Ecto neural progenitor cell (in vitro differentiated cells): ENCODE measurements at regions not wholly inside any gene's neighbourhood (a gene's known extent, or its start where the extent isn't known, plus 50 kb on each side); places are given as distances from the start of the nearest gene placed in this dataset.

Experiments used
- DNase-seq: peaks from one replicate; pipeline ENCODE4 v3.0.0-alpha.2; 2018; ENCODE audit warnings: low spot score

- DNase-seq: no peak
Observed at GRCh38 chr3:83302091-83302490, 1540.6 kb upstream of the GBE1 start.

GRCh38 chr3:83317605-83318004 is 1556.2 kb upstream of the GBE1 start:
- DNase-seq: no peak

GRCh38 chr3:83320726-83321125 is 1559.3 kb upstream of the GBE1 start:
- no peak for DNase-seq

GRCh38 chr3:83321457-83321856 is 1560.0 kb upstream of the GBE1 start:
- DNase-seq: no peak

GRCh38 chr3:83321891-83322290 is 1560.4 kb upstream of the GBE1 start:
- no peak for DNase-seq

- no peak for DNase-seq
Observed at GRCh38 chr3:83354205-83354604, 1592.8 kb upstream of the GBE1 start.

GRCh38 chr3:83393276-83393675 is 1565.5 kb upstream of the CADM2 start:
- DNase-seq: no peak

- DNase-seq: no peak
Observed at GRCh38 chr3:83403927-83404326, 1554.9 kb upstream of the CADM2 start.

GRCh38 chr3:83426300-83426699 is 1532.5 kb upstream of the CADM2 start:
- DNase-seq: no peak

- peak; percentile 54 for DNase-seq
Observed at GRCh38 chr3:83434880-83435587, 1523.8 kb upstream of the CADM2 start.

GRCh38 chr3:83438188-83438587 is 1520.6 kb upstream of the CADM2 start:
- no peak for DNase-seq

- no peak for DNase-seq
Observed at GRCh38 chr3:83453056-83453455, 1505.7 kb upstream of the CADM2 start.

GRCh38 chr3:83454353-83454752 is 1504.4 kb upstream of the CADM2 start:
- DNase-seq: no peak

GRCh38 chr3:83457551-83457950 is 1501.2 kb upstream of the CADM2 start:
- DNase-seq: no peak

- no peak for DNase-seq
Observed at GRCh38 chr3:83460052-83460451, 1498.7 kb upstream of the CADM2 start.

- no peak for DNase-seq
Observed at GRCh38 chr3:83461411-83461810, 1497.4 kb upstream of the CADM2 start.

GRCh38 chr3:83477563-83477962 is 1481.2 kb upstream of the CADM2 start:
- no peak for DNase-seq

GRCh38 chr3:83482402-83483070 is 1476.3 kb upstream of the CADM2 start:
- no peak for DNase-seq

GRCh38 chr3:83496462-83496861 is 1462.3 kb upstream of the CADM2 start:
- no peak for DNase-seq

- DNase-seq: no peak
Observed at GRCh38 chr3:83498361-83499016, 1460.3 kb upstream of the CADM2 start.

GRCh38 chr3:83500422-83500821 is 1458.4 kb upstream of the CADM2 start:
- no peak for DNase-seq

- DNase-seq: no peak
Observed at GRCh38 chr3:83500931-83501330, 1457.9 kb upstream of the CADM2 start.

- no peak for DNase-seq
Observed at GRCh38 chr3:83513051-83513450, 1445.7 kb upstream of the CADM2 start.
